ENCODE measurements at regions not wholly inside any gene's neighbourhood (a gene's known extent, or its start where the extent isn't known, plus 50 kb on each side); places are given as distances from the start of the nearest gene placed in this dataset.

- in situ Hi-C loops (cut with HindIII; ENCODE audit: extremely low pct_ligation_motif_present, low pct_unique_long_range_greater_than_20kb) (loop anchor here (25.0 kb wide), 1 partner anchor 188 kb away; no protein-coding TSS in a partner anchor), intact Hi-C loops (cut with micrococcal nuclease; ENCODE audit: unreplicated experiment) (no loop called here)
- 14% methylated on average over 2 of the region's 2 CpGs for WGBS (ENCODE audit: low lambda C conversion rate)
- Histone ChIP-seq H3K4me1 (ENCODE audit: insufficient read depth, low read length) (no peaks in the 10 kb centered on the region), H3K9me3 (ENCODE audit: low read length) (no peaks in the 10 kb centered on the region), H3K4me3 (replicated peaks in 1 of 3; ENCODE audit: insufficient read depth in 1 of 3, low read depth in 2 of 3, low read length in 3 of 3) (no peak overlapping the region), H3K4me2 (ENCODE audit: low read depth, low read length) (no peak overlapping the region), H3K9ac (ENCODE audit: insufficient read depth, low read depth, low read length) (no peak overlapping the region), H3K27ac (ENCODE audit: extremely low read length, insufficient read depth, low read length) (no peak overlapping the region), H3K27me3 (ENCODE audit: control insufficient read depth in 1 of 2, insufficient read depth in 2 of 2, low read length in 2 of 2) (no peaks in the 10 kb centered on the region), H4K20me1 (ENCODE audit: insufficient read depth, low read length) (no peaks in the 10 kb centered on the region), H2AFZ (ENCODE audit: low read length) (no peak overlapping the region), H3K36me3 (replicated peaks in 1 of 2; ENCODE audit: control insufficient read depth in 1 of 2, insufficient read depth in 2 of 2, low read length in 2 of 2) (no peaks in the 10 kb centered on the region), H3K79me2 (ENCODE audit: insufficient read depth, low read length) (no peaks in the 10 kb centered on the region)
- DNase-seq (ENCODE audit: low spot score): no peak
- no TSS peak for BruUV-seq (replicated peaks)
- FAIRE-seq: no peak
- POLR2A ChIA-PET: no interaction called here
- CTCF ChIA-PET (ENCODE audit: low intra/inter-chr PET ratio, low total read pairs): no interaction called here
- ATAC-seq: no peak
- TF ChIP-seq UBTF (CRISPR knock-in tag; IDR thresholded peaks at IDR 0.05): no peak
- TF ChIP-seq ZNF574 (CRISPR knock-in tag; IDR thresholded peaks at IDR 0.05): no peak
- TF ChIP-seq KAT8 (CRISPR knock-in tag; IDR thresholded peaks at IDR 0.05): no peak
- TF ChIP-seq ZNF333 (CRISPR knock-in tag; IDR thresholded peaks at IDR 0.05; ENCODE audit: borderline replicate concordance): no peak
- TF ChIP-seq ZNF607 (CRISPR knock-in tag; IDR thresholded peaks at IDR 0.05; ENCODE audit: borderline replicate concordance): no peak
- TF ChIP-seq ZNF318 (CRISPR knock-in tag; IDR thresholded peaks at IDR 0.05): no peak
- TF ChIP-seq ZNF766 (CRISPR knock-in tag; IDR thresholded peaks at IDR 0.05; ENCODE audit: borderline replicate concordance): no peak
- no peak for TF ChIP-seq SYNCRIP (IDR thresholded peaks at IDR 0.05; ENCODE audit: insufficient read depth, low read depth, low read length)
- TF ChIP-seq ZNF414 (CRISPR knock-in tag; IDR thresholded peaks at IDR 0.05): no peak
- TF ChIP-seq MTA3 (CRISPR knock-in tag; IDR thresholded peaks at IDR 0.05): no peak
- TF ChIP-seq SOX6 (IDR thresholded peaks at IDR 0.05): no peak
- no peak for TF ChIP-seq SOX6 (CRISPR knock-in tag; IDR thresholded peaks at IDR 0.05)
Observed at GRCh38 chr18:54100466-54100865, 124.0 kb downstream of the MBD2 start.

Measured in HepG2 (cell line).